Hematopoietic multipotent progenitor cell treated with erythropoietin and hydrocortisone succinate and interleukin-3 and kit ligand, for 4 days (in vitro differentiated cells): ENCODE measurements at regions not wholly inside any gene's neighbourhood (a gene's known extent, or its start where the extent isn't known, plus 50 kb on each side); places are given as distances from the start of the nearest gene placed in this dataset.
"Not testable (repeated sequence)": the region's sequence is repeated elsewhere in the genome, so short reads cannot be mapped to it uniquely, and the experiment has no call there.

Experiments used
- DNase-seq: peaks from one replicate; pipeline ENCODE4 v3.0.0-alpha.2; 2015

GRCh38 chr11:15667127-15667725 lies 552.5 kb downstream of the INSC start:
- no peak for DNase-seq

- no peak for DNase-seq
These were observed 554.0 kb downstream of the INSC start for GRCh38 chr11:15668718-15669117.

GRCh38 chr11:15670520-15671070 lies 555.9 kb downstream of the INSC start:
- no peak for DNase-seq

- no peak for DNase-seq
These were observed 556.5 kb downstream of the INSC start for GRCh38 chr11:15671216-15671615.

GRCh38 chr11:15672825-15673224 lies 558.1 kb downstream of the INSC start:
- DNase-seq, result no peak

GRCh38 chr11:15673408-15673831 lies 558.7 kb downstream of the INSC start:
- no peak for DNase-seq

- DNase-seq, result no peak
These were observed 560.0 kb downstream of the INSC start for GRCh38 chr11:15674756-15675155.

- no peak for DNase-seq
These were observed 561.0 kb downstream of the INSC start for GRCh38 chr11:15675683-15676082.

- no peak for DNase-seq
These were observed 562.5 kb downstream of the INSC start for GRCh38 chr11:15677181-15677580.

GRCh38 chr11:15683528-15683927 lies 568.8 kb downstream of the INSC start:
- DNase-seq, result no peak

GRCh38 chr11:15685306-15685705 lies 570.6 kb downstream of the INSC start:
- no peak for DNase-seq

- not testable (repeated sequence) for DNase-seq
These were observed 571.5 kb downstream of the INSC start for GRCh38 chr11:15686259-15686658.

GRCh38 chr11:15687342-15687741 lies 572.6 kb downstream of the INSC start:
- no peak for DNase-seq

- no peak for DNase-seq
These were observed 573.6 kb downstream of the INSC start for GRCh38 chr11:15688351-15688792.

GRCh38 chr11:15690320-15690719 lies 575.6 kb downstream of the INSC start:
- DNase-seq, result no peak

GRCh38 chr11:15692739-15693138 lies 578.0 kb downstream of the INSC start:
- no peak for DNase-seq

- DNase-seq, result no peak
These were observed 580.5 kb downstream of the INSC start for GRCh38 chr11:15695096-15695721.

GRCh38 chr11:15696069-15696468 lies 581.3 kb downstream of the INSC start:
- no peak for DNase-seq

GRCh38 chr11:15697437-15698236 lies 582.9 kb downstream of the INSC start:
- DNase-seq, result no peak

GRCh38 chr11:15698855-15699254 lies 584.1 kb downstream of the INSC start:
- no peak for DNase-seq

GRCh38 chr11:15699978-15700377 lies 585.3 kb downstream of the INSC start:
- DNase-seq, result no peak

- no peak for DNase-seq
These were observed 585.7 kb downstream of the INSC start for GRCh38 chr11:15700456-15700855.

GRCh38 chr11:15704064-15704463 lies 589.3 kb downstream of the INSC start:
- DNase-seq, result no peak

GRCh38 chr11:15704556-15704955 lies 589.8 kb downstream of the INSC start:
- no peak for DNase-seq
